Hepatocyte (in vitro differentiated cells): ENCODE measurements at regions not wholly inside any gene's neighbourhood (a gene's known extent, or its start where the extent isn't known, plus 50 kb on each side); places are given as distances from the start of the nearest gene placed in this dataset.

Source experiments
- DNase-seq: peaks from one replicate; pipeline ENCODE4 v3.0.0-alpha.2; 2016; ENCODE audit warnings: low spot score
- H2AFZ ChIP-seq: fragments of 200-600 bp; sonication (generic); 2 replicates; pipeline ENCODE4 v1.6.0; 2016; ENCODE audit warnings: antibody characterized with exemption, mild to moderate bottlenecking
- H3K27ac ChIP-seq: fragments of 200-600 bp; sonication (generic); 2 replicates; pipeline ENCODE4 v1.5.1; 2016; ENCODE audit warnings: mild to moderate bottlenecking
- H3K27me3 ChIP-seq: fragments of 200-600 bp; sonication (generic); 2 replicates; pipeline ENCODE4 v1.6.1; 2016
- H3K36me3 ChIP-seq: fragments of 200-600 bp; sonication (generic); replicated peaks from 2 replicates; pipeline ENCODE4 v1.5.1; 2016; ENCODE audit warnings: low read depth; ENCODE audit not compliant: insufficient read depth
- H3K4me1 ChIP-seq: fragments of 200-600 bp; sonication (generic); 2 replicates; pipeline ENCODE4 v1.5.1; 2016; ENCODE audit warnings: mild to moderate bottlenecking, moderate library complexity; ENCODE audit not compliant: insufficient read depth
- H3K4me2 ChIP-seq: fragments of 200-600 bp; sonication (generic); 2 replicates; pipeline ENCODE4 v1.6.0; 2016
- H3K4me3 ChIP-seq: fragments of 200-600 bp; sonication (generic); 2 replicates; pipeline ENCODE4 v1.5.1; 2016; ENCODE audit warnings: mild to moderate bottlenecking
- H3K79me2 ChIP-seq: fragments of 200-600 bp; sonication (generic); 2 replicates; pipeline ENCODE4 v1.6.0; 2017; ENCODE audit warnings: mild to moderate bottlenecking
- H3K9me2 ChIP-seq: fragments of 200-600 bp; sonication (generic); replicated peaks from 2 replicates; pipeline ENCODE4 v1.6.0; 2017; ENCODE audit warnings: mild to moderate bottlenecking; ENCODE audit not compliant: insufficient read depth
- H3K9me3 ChIP-seq: fragments of 200-600 bp; sonication (generic); 2 replicates; pipeline ENCODE4 v1.5.1; 2016; ENCODE audit warnings: low read depth, mild to moderate bottlenecking
- H4K20me1 ChIP-seq: fragments of 200-600 bp; sonication (generic); 2 replicates; pipeline ENCODE4 v1.6.0; 2016; ENCODE audit warnings: mild to moderate bottlenecking; ENCODE audit not compliant: insufficient read depth, poor library complexity, severe bottlenecking
- CTCF ChIP-seq: fragments of 200-600 bp; sonication (generic); IDR thresholded peaks from 2 replicates; pipeline ENCODE4 v1.5.1; 2016; ENCODE audit warnings: antibody characterized with exemption, mild to moderate bottlenecking; ENCODE audit not compliant: poor library complexity
- EZH2 ChIP-seq: fragments of 200-600 bp; sonication (generic); IDR thresholded peaks from 2 replicates; pipeline ENCODE4 v1.6.1; 2016; ENCODE audit warnings: antibody characterized with exemption, mild to moderate bottlenecking, borderline replicate concordance
- EZH2phosphoT487 ChIP-seq: fragments of 200-600 bp; sonication (generic); IDR thresholded peaks from one replicate; pipeline ENCODE4 v1.6.1; 2018; ENCODE audit warnings: antibody characterized with exemption, mild to moderate bottlenecking, low read depth, moderate library complexity; ENCODE audit not compliant: unreplicated experiment, severe bottlenecking
- WGBS: methylation state at CpG from one replicate; pipeline ENCODE4 v1.1.6; 2016; ENCODE audit warnings: low lambda C conversion rate; ENCODE audit errors: missing lambda C conversion rate; 5-methylcytosine and 5-hydroxymethylcytosine counted together

GRCh38 chr3:148494451-148494850 lies 203.3 kb upstream of the AGTR1 start:
- H3K79me2 ChIP-seq, result no peaks in the 10 kb centered on the region
- 85% methylated on average over 1 of the region's 1 CpG for WGBS

GRCh38 chr3:148500881-148501280 lies 196.8 kb upstream of the AGTR1 start:
- no peaks in the 10 kb centered on the region for H3K9me3 ChIP-seq
- no peaks in the 10 kb centered on the region for H3K36me3 ChIP-seq
- no peaks in the 10 kb centered on the region for H3K27me3 ChIP-seq
- no peaks in the 10 kb centered on the region for H3K9me2 ChIP-seq
- no peaks in the 10 kb centered on the region for H4K20me1 ChIP-seq
- no peaks in the 10 kb centered on the region for H3K4me1 ChIP-seq
- DNase-seq, result no peak
- H3K27ac ChIP-seq, result no peak overlapping the region
- H3K4me2 ChIP-seq, result no peak overlapping the region
- no peak for TF ChIP-seq EZH2phosphoT487
- TF ChIP-seq CTCF, result no peak
- no peak for TF ChIP-seq EZH2
- no peaks in the 10 kb centered on the region for H3K79me2 ChIP-seq
- no peak overlapping the region for H3K4me3 ChIP-seq
- H2AFZ ChIP-seq, result no peak overlapping the region

More at GRCh38 chr3:148494451-148494850, 203.3 kb upstream of the AGTR1 start:
- TF ChIP-seq CTCF (no peak), EZH2 (no peak), EZH2phosphoT487 (no peak)
- Histone ChIP-seq H3K9me2 (no peaks in the 10 kb centered on the region), H3K36me3 (no peaks in the 10 kb centered on the region), H3K9me3 (no peaks in the 10 kb centered on the region), H3K27ac (no peak overlapping the region), H3K4me1 (no peaks in the 10 kb centered on the region), H3K27me3 (no peaks in the 10 kb centered on the region), H3K4me2 (no peak overlapping the region), H2AFZ (no peak overlapping the region), H3K4me3 (no peak overlapping the region), H4K20me1 (no peaks in the 10 kb centered on the region)
- DNase-seq, result no peak

- no peaks in the 10 kb centered on the region for H3K9me3 ChIP-seq
- no peaks in the 10 kb centered on the region for H3K4me1 ChIP-seq
- no peaks in the 10 kb centered on the region for H3K9me2 ChIP-seq
- no peak for DNase-seq
- H4K20me1 ChIP-seq, result no peaks in the 10 kb centered on the region
- no peaks in the 10 kb centered on the region for H3K27me3 ChIP-seq
- no peak for TF ChIP-seq CTCF
- TF ChIP-seq EZH2, result no peak
- TF ChIP-seq EZH2phosphoT487, result no peak
- no peak overlapping the region for H3K4me3 ChIP-seq
- no peak overlapping the region for H3K4me2 ChIP-seq
- no peak overlapping the region for H3K27ac ChIP-seq
- no peak overlapping the region for H2AFZ ChIP-seq
- H3K36me3 ChIP-seq, result no peaks in the 10 kb centered on the region
- H3K79me2 ChIP-seq, result no peaks in the 10 kb centered on the region
Measured at GRCh38 chr3:148510116-148510515, 187.6 kb upstream of the AGTR1 start.

- H3K4me1 ChIP-seq, result no peaks in the 10 kb centered on the region
- no peaks in the 10 kb centered on the region for H3K9me2 ChIP-seq
- no peak for TF ChIP-seq EZH2phosphoT487
- TF ChIP-seq CTCF, result no peak
- no peak for TF ChIP-seq EZH2
- H4K20me1 ChIP-seq, result no peaks in the 10 kb centered on the region
- H3K4me2 ChIP-seq, result no peak overlapping the region
- H3K27me3 ChIP-seq, result no peaks in the 10 kb centered on the region
- H3K36me3 ChIP-seq, result no peaks in the 10 kb centered on the region
- no peak for DNase-seq
- H3K27ac ChIP-seq, result no peak overlapping the region
- no peaks in the 10 kb centered on the region for H3K79me2 ChIP-seq
- H2AFZ ChIP-seq, result no peak overlapping the region
- no peak overlapping the region for H3K4me3 ChIP-seq
- no peaks in the 10 kb centered on the region for H3K9me3 ChIP-seq
Measured at GRCh38 chr3:148510561-148510960, 187.1 kb upstream of the AGTR1 start.
